Bronchial epithelial cell (primary cell): ENCODE measurements at regions not wholly inside any gene's neighbourhood (a gene's known extent, or its start where the extent isn't known, plus 50 kb on each side); places are given as distances from the start of the nearest gene placed in this dataset.

ENCODE experiments used
- DNase-seq: peaks from one replicate; pipeline ENCODE4 v3.0.0-alpha.2; 2010; ENCODE audit warnings: low read depth
- FAIRE-seq: peaks from 2 replicates; lab custom pipeline; 2011; peaks lifted over from hg19 to GRCh38; lab: Jason Lieb, UNC
- H3K27me3 ChIP-seq: 2 replicates; pipeline ENCODE4 v1.5.1; 2011; ENCODE audit warnings: low read length; ENCODE audit not compliant: control insufficient read depth, insufficient read depth
- H3K36me3 ChIP-seq: 2 replicates; pipeline ENCODE4 v1.5.1; 2011; ENCODE audit warnings: low read length; ENCODE audit not compliant: control insufficient read depth, insufficient read depth
- H3K4me3 ChIP-seq: 2 replicates; pipeline ENCODE4 v1.5.1; 2011; ENCODE audit warnings: mild to moderate bottlenecking, low read depth, low read length, control low read depth
- TF ChIP-seq, protein P1 (sequence below): IDR thresholded peaks from 2 replicates; pipeline ENCODE4 v1.5.1; 2011; ENCODE audit warnings: mild to moderate bottlenecking, moderate library complexity, low read length, control low read depth, inconsistent platforms; ENCODE audit not compliant: insufficient read depth, severe bottlenecking

DNA sequence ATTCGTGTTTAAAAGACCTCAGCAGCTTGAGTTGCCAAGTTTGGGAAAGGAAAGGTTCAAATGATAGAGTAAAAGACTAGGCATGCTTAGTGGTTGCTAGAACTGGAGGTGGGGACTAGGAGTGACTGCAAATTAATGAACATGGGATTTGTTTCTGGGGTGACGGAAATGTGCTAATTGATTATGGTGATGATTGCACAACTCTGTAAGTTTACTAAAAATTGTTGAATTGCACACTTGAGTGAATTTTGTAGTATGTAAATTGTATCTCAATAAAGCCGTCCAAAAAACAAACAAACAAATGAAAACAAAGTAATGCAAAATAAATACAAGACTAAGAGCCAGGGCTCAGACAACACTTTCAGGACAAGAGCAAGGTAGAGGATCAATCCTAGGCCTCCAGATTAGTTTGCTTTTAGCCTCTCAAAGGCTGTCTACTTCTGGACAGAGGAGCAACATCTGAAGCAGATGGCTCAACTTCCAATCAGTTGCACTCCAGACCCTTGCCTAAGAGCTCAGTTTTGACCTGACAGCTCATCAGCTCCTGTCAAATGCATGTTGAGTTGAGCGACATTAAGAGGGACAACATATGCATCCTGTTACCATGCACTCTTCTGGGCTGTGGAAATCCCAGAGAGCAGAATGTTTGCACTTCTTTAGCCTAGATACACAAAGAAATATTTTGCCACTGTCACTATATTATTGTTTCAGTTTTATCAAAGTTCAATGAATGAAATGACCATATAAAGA is 111.2 kb upstream of the ASIC2 start:
- DNase-seq, result no peak
- peak; percentile 58 for FAIRE-seq
- TF ChIP-seq, protein P1, sequence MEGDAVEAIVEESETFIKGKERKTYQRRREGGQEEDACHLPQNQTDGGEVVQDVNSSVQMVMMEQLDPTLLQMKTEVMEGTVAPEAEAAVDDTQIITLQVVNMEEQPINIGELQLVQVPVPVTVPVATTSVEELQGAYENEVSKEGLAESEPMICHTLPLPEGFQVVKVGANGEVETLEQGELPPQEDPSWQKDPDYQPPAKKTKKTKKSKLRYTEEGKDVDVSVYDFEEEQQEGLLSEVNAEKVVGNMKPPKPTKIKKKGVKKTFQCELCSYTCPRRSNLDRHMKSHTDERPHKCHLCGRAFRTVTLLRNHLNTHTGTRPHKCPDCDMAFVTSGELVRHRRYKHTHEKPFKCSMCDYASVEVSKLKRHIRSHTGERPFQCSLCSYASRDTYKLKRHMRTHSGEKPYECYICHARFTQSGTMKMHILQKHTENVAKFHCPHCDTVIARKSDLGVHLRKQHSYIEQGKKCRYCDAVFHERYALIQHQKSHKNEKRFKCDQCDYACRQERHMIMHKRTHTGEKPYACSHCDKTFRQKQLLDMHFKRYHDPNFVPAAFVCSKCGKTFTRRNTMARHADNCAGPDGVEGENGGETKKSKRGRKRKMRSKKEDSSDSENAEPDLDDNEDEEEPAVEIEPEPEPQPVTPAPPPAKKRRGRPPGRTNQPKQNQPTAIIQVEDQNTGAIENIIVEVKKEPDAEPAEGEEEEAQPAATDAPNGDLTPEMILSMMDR, result no peak
- no peak overlapping the region for H3K4me3 ChIP-seq
- no peaks in the 10 kb centered on the region for H3K27me3 ChIP-seq
- H3K36me3 ChIP-seq, result no peaks in the 10 kb centered on the region

DNA sequence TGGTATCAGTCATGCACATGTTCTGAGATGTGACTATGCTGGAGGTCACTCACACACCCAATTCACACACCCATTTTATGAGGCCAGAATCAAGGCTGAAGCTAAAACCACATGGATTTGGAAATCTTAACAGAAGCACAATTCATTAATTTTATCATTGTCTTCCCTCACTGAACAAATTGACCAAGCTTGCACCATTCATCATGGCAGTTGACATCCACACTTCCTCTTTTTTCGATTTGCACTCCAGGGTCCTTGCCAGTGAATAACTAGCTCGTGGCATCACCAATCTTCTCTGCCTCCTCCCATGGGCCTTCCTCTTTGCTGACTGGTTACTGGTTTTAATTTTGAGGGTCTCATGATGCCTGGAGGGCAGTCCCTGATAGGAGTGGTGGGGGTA is 123.0 kb upstream of the ASIC2 start:
- H3K27me3 ChIP-seq, result no peaks in the 10 kb centered on the region
- FAIRE-seq (no peak), DNase-seq (no peak)
- no peaks in the 10 kb centered on the region for H3K36me3 ChIP-seq
- TF ChIP-seq, protein P1, result no peak
- H3K4me3 ChIP-seq, result no peak overlapping the region

DNA sequence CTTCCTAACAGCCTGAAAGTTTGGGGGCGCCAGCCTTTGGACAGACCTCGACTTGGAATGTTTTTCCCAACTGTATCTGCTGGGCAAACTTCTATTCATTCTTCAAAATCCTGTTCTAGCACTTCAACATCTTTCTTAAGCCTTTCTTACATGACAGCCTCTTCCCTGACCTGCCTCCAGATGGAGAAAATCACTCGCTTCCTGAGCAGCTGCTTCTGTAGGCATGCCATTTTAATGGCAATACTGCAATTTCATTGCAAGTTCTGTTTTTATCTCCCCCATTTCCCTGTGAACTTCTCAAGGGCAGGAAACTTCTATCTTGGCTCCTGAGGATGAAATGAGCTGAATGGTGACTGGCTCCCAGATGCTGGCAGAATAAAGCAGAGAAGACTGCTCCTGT is 128.8 kb upstream of the ASIC2 start:
- Histone ChIP-seq H3K36me3 (no peaks in the 10 kb centered on the region), H3K4me3 (no peak overlapping the region), H3K27me3 (no peaks in the 10 kb centered on the region)
- FAIRE-seq (no peak), DNase-seq (no peak)
- TF ChIP-seq, protein P1, result no peak

DNA sequence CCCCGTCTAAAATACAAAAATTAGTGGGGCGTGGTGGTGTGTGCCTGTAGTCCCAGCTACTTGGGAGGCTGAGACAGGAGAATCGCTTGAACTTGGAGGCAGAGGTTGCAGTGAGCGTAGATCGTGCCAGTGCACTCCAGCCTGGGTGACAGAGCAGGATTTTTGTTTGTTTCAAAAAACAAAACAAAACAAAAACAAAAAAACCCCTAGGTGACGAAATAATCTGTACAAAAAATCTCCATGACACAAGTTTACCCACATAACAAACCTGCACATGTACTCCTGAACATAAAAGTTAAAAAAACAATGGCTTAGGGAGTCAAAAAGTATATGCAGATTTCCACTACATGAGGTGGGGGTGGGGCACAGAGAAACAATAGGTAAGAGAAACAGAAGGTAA is 140.5 kb upstream of the ASIC2 start:
- Histone ChIP-seq H3K4me3 (no peak overlapping the region), H3K36me3 (no peaks in the 10 kb centered on the region), H3K27me3 (no peaks in the 10 kb centered on the region)
- no peak for FAIRE-seq
- no peak for DNase-seq
- TF ChIP-seq, protein P1, result no peak

DNA sequence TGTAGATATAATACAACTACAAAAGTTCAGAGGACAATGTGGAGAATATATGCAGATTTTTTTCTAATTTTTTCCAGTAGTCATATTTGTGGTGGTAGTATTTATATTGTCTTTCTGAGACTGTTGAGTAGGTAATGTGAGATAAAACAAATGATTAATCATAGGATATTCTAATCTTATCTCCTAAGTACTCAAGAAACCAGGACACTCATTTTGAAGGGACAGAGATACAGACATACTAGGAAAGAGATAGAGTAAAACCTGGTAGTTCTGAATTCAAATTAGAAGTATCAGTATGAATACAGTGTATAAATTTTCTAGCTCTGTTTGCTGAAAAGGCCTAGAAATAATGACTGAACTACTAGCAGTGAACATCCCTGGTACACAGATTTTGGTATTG is 141.7 kb upstream of the ASIC2 start:
- no peak overlapping the region for H3K4me3 ChIP-seq
- DNase-seq (no peak), FAIRE-seq (no peak)
- H3K27me3 ChIP-seq, result no peaks in the 10 kb centered on the region
- TF ChIP-seq, protein P1, result no peak
- H3K36me3 ChIP-seq, result no peaks in the 10 kb centered on the region
